SK-N-SH (cell line): ENCODE measurements at regions not wholly inside any gene's neighbourhood (a gene's known extent, or its start where the extent isn't known, plus 50 kb on each side); places are given as distances from the start of the nearest gene placed in this dataset.
A peak's percentile ranks its signal among the peaks of the same experiment; 100 is the strongest.

Experiments
- CTCF ChIA-PET: fragments of 300-600, 350-600 bp; formaldehyde crosslinking; extraction: SDS; loops from one replicate; lab custom pipeline; 2021; lab: Yijun Ruan, JAX
- POLR2A ChIA-PET: fragments of 350-600 bp; sonication (Branson Sonifier 250); formaldehyde crosslinking; extraction: SDS; loops from one replicate; lab custom pipeline; 2020; ENCODE audit warnings: antibody characterized with exemption, inconsistent platforms; lab: Yijun Ruan, JAX
- DNase-seq: peaks from one replicate; pipeline ENCODE4 v3.0.0; 2012
- H2AFZ ChIP-seq: fragments of 200-600 bp; sonication (generic); 2 replicates; pipeline ENCODE4 v1.8.1; 2016; ENCODE audit warnings: antibody characterized with exemption, mild to moderate bottlenecking, low read depth
- H3F3A ChIP-seq: fragments of 200-600 bp; sonication (generic); replicated peaks from 2 replicates; pipeline ENCODE3; 2016; ENCODE audit warnings: antibody characterized with exemption, mild to moderate bottlenecking; ENCODE audit not compliant: insufficient read depth
- H3K27ac ChIP-seq, 2 experiments: fragments of 200-500 bp in 1 of 2; fragments of 200-600 bp in 1 of 2; sonication (Bioruptor generic) in 1 of 2; sonication (generic), shearing (Covaris generic) in 1 of 2; 2 replicates each; pipeline versions ENCODE4 v1.5.1 to v1.6.1; 2014 to 2016; ENCODE audit warnings: low read depth in 2 of 2, inconsistent platforms in 1 of 2, low read length in 1 of 2, mild to moderate bottlenecking in 1 of 2, mixed read lengths in 1 of 2
- H3K27me3 ChIP-seq: fragments of 200-600 bp; sonication (generic), shearing (Covaris generic); 2 replicates; pipeline ENCODE4 v1.6.1; 2016; ENCODE audit warnings: mixed run types; ENCODE audit not compliant: insufficient read depth
- H3K36me3 ChIP-seq, 2 experiments: fragments of 200-500 bp in 1 of 2; fragments of 200-600 bp in 1 of 2; sonication (Bioruptor generic) in 1 of 2; sonication (generic) in 1 of 2; replicated peaks in 1 of 2; 2 replicates each; pipeline versions ENCODE3 to v1.5.1; 2014 to 2016; ENCODE audit warnings: low read length in 1 of 2, mild to moderate bottlenecking in 1 of 2; ENCODE audit not compliant: insufficient read depth in 2 of 2, control insufficient read depth in 1 of 2
- H3K4me1 ChIP-seq, 2 experiments: fragments of 200-500 bp in 1 of 2; fragments of 200-600 bp in 1 of 2; sonication (Bioruptor generic) in 1 of 2; sonication (generic), shearing (Covaris generic) in 1 of 2; 2 replicates each; pipeline versions ENCODE4 v1.5.1 to v1.6.1; 2014 to 2016; ENCODE audit warnings: low read depth in 1 of 2, low read length in 1 of 2, mixed run types in 1 of 2; ENCODE audit not compliant: insufficient read depth in 2 of 2, control insufficient read depth in 1 of 2
- H3K4me2 ChIP-seq: fragments of 200-600 bp; sonication (generic), shearing (Covaris generic); 2 replicates; pipeline ENCODE4 v1.6.1; 2017; ENCODE audit warnings: mixed run types
- H3K4me3 ChIP-seq, 2 experiments: fragments of 200-500 bp in 1 of 2; fragments of 200-600 bp in 1 of 2; sonication (Bioruptor generic) in 1 of 2; sonication (generic), shearing (Covaris generic) in 1 of 2; 2 replicates each; pipeline versions ENCODE4 v1.5.1 to v1.8.1; 2014 to 2016; ENCODE audit warnings: low read depth in 2 of 2, inconsistent platforms in 1 of 2, low read length in 1 of 2, mild to moderate bottlenecking in 1 of 2, mixed read lengths in 1 of 2, moderate library complexity in 1 of 2
- H3K79me2 ChIP-seq: fragments of 200-600 bp; sonication (generic); 2 replicates; pipeline ENCODE4 v1.8.1; 2017; ENCODE audit warnings: mild to moderate bottlenecking; ENCODE audit not compliant: insufficient read depth
- H3K9ac ChIP-seq: fragments of 200-600 bp; sonication (generic); 2 replicates; pipeline ENCODE4 v1.6.1; 2017; ENCODE audit warnings: mixed run types
- H3K9me2 ChIP-seq: fragments of 200-600 bp; sonication (generic); 2 replicates; pipeline ENCODE4 v1.6.1; 2017; ENCODE audit warnings: mixed run types
- H3K9me3 ChIP-seq: fragments of 200-600 bp; sonication (generic); 2 replicates; pipeline ENCODE4 v1.6.1; 2017; ENCODE audit warnings: mixed run types, mild to moderate bottlenecking, moderate library complexity
- H4K20me1 ChIP-seq: fragments of 200-600 bp; sonication (generic); 2 replicates; pipeline ENCODE4 v1.6.1; 2017; ENCODE audit warnings: mild to moderate bottlenecking, mixed run types; ENCODE audit not compliant: insufficient read depth
- CHD2 ChIP-seq: fragments of 150-350 bp; IDR thresholded peaks from 2 replicates; pipeline ENCODE4 v1.6.1; 2018; ENCODE audit warnings: low read length; ENCODE audit not compliant: partially characterized antibody
- ELF1 ChIP-seq: IDR thresholded peaks from 2 replicates; pipeline ENCODE4 v1.4.0; 2012
- EZH2phosphoT487 ChIP-seq: fragments of 200-600 bp; sonication (generic); IDR thresholded peaks from 2 replicates; pipeline ENCODE4 v1.6.1; 2017; ENCODE audit warnings: low read depth, mixed run types, mild to moderate bottlenecking, antibody characterized with exemption, moderate library complexity, borderline replicate concordance
- FOXM1 ChIP-seq: IDR thresholded peaks from 2 replicates; pipeline ENCODE4 v1.4.0; 2012; ENCODE audit warnings: low read depth, mild to moderate bottlenecking
- GABPA ChIP-seq: IDR thresholded peaks from 2 replicates; pipeline ENCODE4 v1.4.0; 2012; ENCODE audit warnings: low read depth, mild to moderate bottlenecking
- GATA2 ChIP-seq: sonication (generic); formaldehyde crosslinking; IDR thresholded peaks from 2 replicates; pipeline ENCODE4 v1.5.0; 2020; ENCODE audit warnings: mild to moderate bottlenecking, missing genetic modification reagents
- MEF2A ChIP-seq: IDR thresholded peaks from 2 replicates; pipeline ENCODE4 v1.4.0; 2012; ENCODE audit warnings: low read depth, borderline replicate concordance
- MXI1 ChIP-seq: IDR thresholded peaks from 2 replicates; pipeline ENCODE4 v1.6.1; 2012; ENCODE audit warnings: mild to moderate bottlenecking, low read depth, low read length, improper control_type of control experiment
- NFIC ChIP-seq: IDR thresholded peaks from 2 replicates; pipeline ENCODE4 v1.4.0; 2012; ENCODE audit warnings: borderline replicate concordance
- NRF1 ChIP-seq: IDR thresholded peaks from 2 replicates; pipeline ENCODE4 v1.6.1; 2012; ENCODE audit warnings: low read depth, mild to moderate bottlenecking, low read length
- RCOR1 ChIP-seq: fragments of 150-350 bp; IDR thresholded peaks from 2 replicates; pipeline ENCODE4 v1.6.1; 2017; ENCODE audit warnings: antibody characterized with exemption, low read length
- RFX5 ChIP-seq: IDR thresholded peaks from 2 replicates; pipeline ENCODE4 v1.6.1; 2012; ENCODE audit warnings: mild to moderate bottlenecking, improper control_type of control experiment, low read length
- RXRA ChIP-seq: IDR thresholded peaks from 2 replicates; pipeline ENCODE4 v1.4.0; 2012; ENCODE audit warnings: low read depth, mild to moderate bottlenecking, borderline replicate concordance
- SMC3 ChIP-seq: IDR thresholded peaks from 2 replicates; pipeline ENCODE4 v1.6.1; 2012; ENCODE audit warnings: low read depth, low read length, improper control_type of control experiment
- TCF12 ChIP-seq: IDR thresholded peaks from 2 replicates; pipeline ENCODE4 v1.4.0; 2012
- TEAD4 ChIP-seq: IDR thresholded peaks from 2 replicates; pipeline ENCODE4 v1.4.0; 2012; ENCODE audit warnings: mild to moderate bottlenecking, borderline replicate concordance; ENCODE audit not compliant: insufficient read depth
- YY1 ChIP-seq: IDR thresholded peaks from 2 replicates; pipeline ENCODE4 v1.4.0; 2012; ENCODE audit warnings: low read depth, mild to moderate bottlenecking
- ZBTB33 ChIP-seq: IDR thresholded peaks from 2 replicates; pipeline ENCODE4 v1.4.0; 2012; ENCODE audit warnings: low read depth, borderline replicate concordance
- WGBS: methylation state at CpG from one replicate; pipeline ENCODE4 v1.1.6; 2017; ENCODE audit warnings: low lambda C conversion rate; 5-methylcytosine and 5-hydroxymethylcytosine counted together

GRCh38 chr3:13245615-13245978, 172.4 kb upstream of the IQSEC1 start (continued):
- TF ChIP-seq RXRA: no peak
- no peak for TF ChIP-seq GABPA
- TF ChIP-seq SMC3: no peak
- TF ChIP-seq NFIC: no peak
- TF ChIP-seq FOXM1: no peak
- no peak for TF ChIP-seq MEF2A

- peak overlapping the region in 1 of 2 experiments; percentile 91; a peak in 2 of 4 replicates for H3K27ac ChIP-seq
- H3K27me3 ChIP-seq: no peaks in the 10 kb centered on the region
- peak; percentile 82 for DNase-seq
- peaks cover 0 to 33% of the 10 kb centered on the region in 2 experiments; a peak in 2 of 4 replicates for H3K4me1 ChIP-seq
- no peak overlapping the region for H2AFZ ChIP-seq
- no peaks in the 10 kb centered on the region for H3K79me2 ChIP-seq
- TF ChIP-seq RCOR1 (peak; percentile 74), TEAD4 (no peak), ELF1 (no peak), GATA2 (CRISPR knock-in tag) (peak; percentile 46), MXI1 (peak; percentile 51; the same call in 1 of the 2 replicates), MEF2A (no peak), CHD2 (peak; percentile 33)
- H3K9ac ChIP-seq: no peak overlapping the region
- no peaks in the 10 kb centered on the region for H3K36me3 ChIP-seq
- no peak overlapping the region for H3K4me3 ChIP-seq
- ChIA-PET POLR2A (interaction anchor here (1.6 to 1.7 kb wide), 2 partner anchors 19 to 39 kb away, joined by 5 read pairs; no protein-coding TSS in a partner anchor), CTCF (interaction anchor here (0.8 to 4.6 kb wide), 11 partner anchors 11 to 406 kb away, joined by 3 to 30 read pairs (median 6); no protein-coding TSS in a partner anchor)
- no peaks in the 10 kb centered on the region for H3K9me2 ChIP-seq
- no peak overlapping the region for H3K4me2 ChIP-seq
- no peaks in the 10 kb centered on the region for H4K20me1 ChIP-seq
- WGBS: 52% methylated on average over 8 of the region's 9 CpGs
- H3F3A ChIP-seq: no peaks in the 10 kb centered on the region
- H3K9me3 ChIP-seq: no peaks in the 10 kb centered on the region
These were observed 170.4 kb upstream of the IQSEC1 start for GRCh38 chr3:13243586-13243985.

GRCh38 chr3:13242364-13242737, 169.1 kb upstream of the IQSEC1 start:
- Histone ChIP-seq H3K27ac (no peak overlapping the region), H4K20me1 (no peaks in the 10 kb centered on the region), H3K4me2 (no peak overlapping the region), H3K36me3 (no peaks in the 10 kb centered on the region), H3K4me3 (no peak overlapping the region), H3K79me2 (no peaks in the 10 kb centered on the region)
- WGBS: 50% methylated on average over 5 of the region's 8 CpGs
- TF ChIP-seq GABPA: no peak
- no peak for TF ChIP-seq MEF2A
- no peak for TF ChIP-seq TCF12
- no peak for TF ChIP-seq TEAD4
- no peak for TF ChIP-seq RCOR1
- no peak for TF ChIP-seq EZH2phosphoT487
- TF ChIP-seq GATA2 (CRISPR knock-in tag): no peak
- TF ChIP-seq ZBTB33: no peak
- no peak for TF ChIP-seq YY1
- no peak for TF ChIP-seq RFX5
- TF ChIP-seq NRF1: no peak
- no peak for TF ChIP-seq CHD2
- TF ChIP-seq, all 33 proteins: peak for 0
- Histone ChIP-seq H3F3A (no peaks in the 10 kb centered on the region), H2AFZ (no peak overlapping the region), H3K9ac (no peak overlapping the region), H3K9me2 (no peaks in the 10 kb centered on the region), H3K9me3 (no peaks in the 10 kb centered on the region), H3K27me3 (no peaks in the 10 kb centered on the region), H3K4me1 (peaks cover 0 to 29% of the 10 kb centered on the region in 2 experiments; a peak in 2 of 4 replicates)
- POLR2A ChIA-PET: interaction anchor here (1.7 kb wide), 1 partner anchor 40 kb away, joined by 5 read pairs; no protein-coding TSS in a partner anchor
- no peak for DNase-seq
- CTCF ChIA-PET: interaction anchor here (1.1 to 4.6 kb wide), 5 partner anchors 12 to 407 kb away, joined by 3 to 30 read pairs (median 6); no protein-coding TSS in a partner anchor
